GM23338 (cell line): ENCODE measurements at regions not wholly inside any gene's neighbourhood (a gene's known extent, or its start where the extent isn't known, plus 50 kb on each side); places are given as distances from the start of the nearest gene placed in this dataset.

Experiments used
- ATAC-seq: fragments of 200-7000 bp; cut with Tn5 transposase; 3 replicates; pipeline ENCODE4 v1.9.1; 2020
- DNase-seq: peaks from one replicate; pipeline ENCODE4 v3.0.0-alpha.2; 2015; ENCODE audit warnings: low spot score
- H2AFZ ChIP-seq: fragments of 200-600 bp; sonication (generic); 2 replicates; pipeline ENCODE4 v1.8.0; 2016; ENCODE audit warnings: antibody characterized with exemption, mild to moderate bottlenecking, moderate library complexity
- H3F3A ChIP-seq: fragments of 200-600 bp; sonication (generic); replicated peaks from 2 replicates; pipeline ENCODE4 v1.8.0; 2017; ENCODE audit warnings: antibody characterized with exemption, mixed run types, low read depth
- H3K27ac ChIP-seq: fragments of 200-600 bp; sonication (generic); 2 replicates; pipeline ENCODE4 v1.6.1; 2016; ENCODE audit warnings: low read depth
- H3K27me3 ChIP-seq: fragments of 200-600 bp; sonication (generic); 2 replicates; pipeline ENCODE4 v1.8.0; 2016; ENCODE audit warnings: mild to moderate bottlenecking, mixed run types, moderate library complexity; ENCODE audit not compliant: insufficient read depth
- H3K36me3 ChIP-seq: fragments of 200-600 bp; sonication (generic); 2 replicates; pipeline ENCODE4 v1.8.0; 2016; ENCODE audit warnings: mild to moderate bottlenecking; ENCODE audit not compliant: insufficient read depth
- H3K4me1 ChIP-seq: fragments of 200-600 bp; sonication (generic); 2 replicates; pipeline ENCODE4 v1.8.0; 2016; ENCODE audit warnings: mild to moderate bottlenecking, moderate library complexity; ENCODE audit not compliant: insufficient read depth
- H3K4me2 ChIP-seq: fragments of 200-600 bp; sonication (generic); 2 replicates; pipeline ENCODE4 v1.7.1; 2017; ENCODE audit warnings: mixed run types
- H3K4me3 ChIP-seq: fragments of 200-600 bp; sonication (generic); 2 replicates; pipeline ENCODE4 v1.6.1; 2016; ENCODE audit warnings: mixed run types
- H3K79me2 ChIP-seq: fragments of 200-600 bp; sonication (generic); replicated peaks from 2 replicates; pipeline ENCODE4 v1.8.0; 2017; ENCODE audit warnings: mild to moderate bottlenecking; ENCODE audit not compliant: insufficient read depth
- H3K9me2 ChIP-seq: fragments of 200-600 bp; sonication (generic); 2 replicates; pipeline ENCODE4 v1.8.0; 2017; ENCODE audit not compliant: insufficient read depth
- H4K20me1 ChIP-seq: fragments of 200-600 bp; sonication (generic); replicated peaks from 2 replicates; pipeline ENCODE4 v1.8.0; 2017; ENCODE audit warnings: mild to moderate bottlenecking; ENCODE audit not compliant: insufficient read depth
- H3K27ac Mint-ChIP-seq: 2 replicates; pipeline ENCODE4 v1.8.0; 2020; ENCODE audit warnings: inconsistent platforms, mild to moderate bottlenecking, moderate library complexity, mixed read lengths
- H3K27me3 Mint-ChIP-seq: 3 replicates; pipeline ENCODE4 v1.8.0; 2022; ENCODE audit warnings: low read depth, mild to moderate bottlenecking, moderate library complexity, mixed read lengths, inconsistent platforms; ENCODE audit not compliant: insufficient read depth, poor library complexity
- H3K36me3 Mint-ChIP-seq: 3 replicates; pipeline ENCODE4 v1.8.0; 2021; ENCODE audit warnings: low read depth, mild to moderate bottlenecking, inconsistent platforms, moderate library complexity, mixed read lengths
- H3K4me1 Mint-ChIP-seq: 3 replicates; pipeline ENCODE4 v1.8.0; 2020; ENCODE audit warnings: mild to moderate bottlenecking, inconsistent platforms, mixed read lengths
- H3K4me3 Mint-ChIP-seq: 3 replicates; pipeline ENCODE4 v1.8.0; 2021; ENCODE audit warnings: moderate library complexity, mild to moderate bottlenecking, inconsistent platforms, mixed read lengths
- H3K9me3 Mint-ChIP-seq: 3 replicates; pipeline ENCODE4 v1.8.0; 2020; ENCODE audit warnings: moderate library complexity, mild to moderate bottlenecking, inconsistent platforms, mixed read lengths
- CREB1 ChIP-seq: fragments of 250-450 bp; sonication (Bioruptor Pico); IDR thresholded peaks from 2 replicates; pipeline ENCODE4 v1.5.0; 2020; ENCODE audit warnings: low read depth, mild to moderate bottlenecking, moderate library complexity
- CTCF ChIP-seq, 2 experiments: fragments of 200-600 bp in 1 of 2; sonication (generic) in 1 of 2; conservative IDR thresholded peaks; 2 replicates each; pipeline versions ENCODE4 v1.5.1 to v1.6.1; 2016 to 2017; ENCODE audit warnings: antibody characterized with exemption in 2 of 2, low read depth in 2 of 2, mild to moderate bottlenecking in 2 of 2, moderate library complexity in 1 of 2
- EZH2 ChIP-seq: fragments of 200-600 bp; sonication (generic); IDR thresholded peaks from one replicate; pipeline ENCODE4 v1.8.0; 2017; ENCODE audit warnings: antibody characterized with exemption, mild to moderate bottlenecking, low read depth; ENCODE audit not compliant: unreplicated experiment
- EZH2phosphoT487 ChIP-seq: fragments of 200-600 bp; sonication (generic); IDR thresholded peaks from one replicate; pipeline ENCODE4 v1.8.1; 2018; ENCODE audit warnings: antibody characterized with exemption; ENCODE audit not compliant: unreplicated experiment
- JUNB ChIP-seq: IDR thresholded peaks from one replicate; pipeline ENCODE4 v1.6.1; 2016; ENCODE audit warnings: antibody characterized with exemption; ENCODE audit not compliant: unreplicated experiment
- POLR2AphosphoS5 ChIP-seq: IDR thresholded peaks from 2 replicates; pipeline ENCODE4 v1.6.1; 2016; ENCODE audit warnings: antibody characterized with exemption, low read depth
- REST ChIP-seq: IDR thresholded peaks from one replicate; pipeline ENCODE4 v1.6.1; 2018; ENCODE audit warnings: antibody characterized with exemption; ENCODE audit not compliant: unreplicated experiment
- STAT1 ChIP-seq: IDR thresholded peaks from one replicate; pipeline ENCODE4 v1.6.1; 2016; ENCODE audit warnings: antibody characterized with exemption; ENCODE audit not compliant: unreplicated experiment
- ZNF462 ChIP-seq: fragments of 250-450 bp; sonication (Bioruptor Pico); IDR thresholded peaks from 2 replicates; pipeline ENCODE4 v1.5.0; 2020; ENCODE audit warnings: mild to moderate bottlenecking, moderate library complexity

- H2AFZ ChIP-seq: no peak overlapping the region
- Mint-ChIP-seq H3K4me1 (peaks cover 3% of the 10 kb centered on the region; the same call in 1 of the 3 replicates), H3K9me3 (no peaks in the 10 kb centered on the region), H3K27ac (no peak overlapping the region), H3K27me3 (no peaks in the 10 kb centered on the region), H3K4me3 (no peak overlapping the region), H3K36me3 (no peaks in the 10 kb centered on the region)
- H3F3A ChIP-seq: no peaks in the 10 kb centered on the region
- ATAC-seq (no peak), DNase-seq (no peak)
- no peaks in the 10 kb centered on the region for H3K36me3 ChIP-seq
- H3K4me3 ChIP-seq: no peak overlapping the region
- no peaks in the 10 kb centered on the region for H3K27me3 ChIP-seq
- no peaks in the 10 kb centered on the region for H3K9me2 ChIP-seq
- H3K4me2 ChIP-seq: no peak overlapping the region
- no peak overlapping the region for H3K27ac ChIP-seq
- TF ChIP-seq CTCF (conservative IDR thresholded peaks at IDR 0.05; ENCODE audit: low read depth in 2 of 2): no peak
- TF ChIP-seq EZH2phosphoT487: no peak
- TF ChIP-seq REST: no peak
- TF ChIP-seq ZNF462 (CRISPR knock-in tag): no peak
- no peak for TF ChIP-seq JUNB
- TF ChIP-seq CREB1: no peak
- TF ChIP-seq POLR2AphosphoS5: no peak
- TF ChIP-seq STAT1: no peak
- TF ChIP-seq EZH2: no peak
- H3K4me1 ChIP-seq: no peaks in the 10 kb centered on the region
- no peaks in the 10 kb centered on the region for H4K20me1 ChIP-seq
- no peaks in the 10 kb centered on the region for H3K79me2 ChIP-seq
Measured at GRCh38 chrX:11890836-11891514, 132.9 kb downstream of the MSL3 start.
